Retina (tissue), 1 donor: ENCODE measurements at regions not wholly inside any gene's neighbourhood (a gene's known extent, or its start where the extent isn't known, plus 50 kb on each side); places are given as distances from the start of the nearest gene placed in this dataset.
A peak's percentile ranks its signal among the peaks of the same experiment; 100 is the strongest.

Experiments used
- DNase-seq: peaks from one replicate; pipeline ENCODE4 v3.0.0-alpha.2; 2016

- DNase-seq = no peak
Observed at GRCh38 chr15:62757535-62757934, 285.0 kb upstream of the TPM1 start.

DNA sequence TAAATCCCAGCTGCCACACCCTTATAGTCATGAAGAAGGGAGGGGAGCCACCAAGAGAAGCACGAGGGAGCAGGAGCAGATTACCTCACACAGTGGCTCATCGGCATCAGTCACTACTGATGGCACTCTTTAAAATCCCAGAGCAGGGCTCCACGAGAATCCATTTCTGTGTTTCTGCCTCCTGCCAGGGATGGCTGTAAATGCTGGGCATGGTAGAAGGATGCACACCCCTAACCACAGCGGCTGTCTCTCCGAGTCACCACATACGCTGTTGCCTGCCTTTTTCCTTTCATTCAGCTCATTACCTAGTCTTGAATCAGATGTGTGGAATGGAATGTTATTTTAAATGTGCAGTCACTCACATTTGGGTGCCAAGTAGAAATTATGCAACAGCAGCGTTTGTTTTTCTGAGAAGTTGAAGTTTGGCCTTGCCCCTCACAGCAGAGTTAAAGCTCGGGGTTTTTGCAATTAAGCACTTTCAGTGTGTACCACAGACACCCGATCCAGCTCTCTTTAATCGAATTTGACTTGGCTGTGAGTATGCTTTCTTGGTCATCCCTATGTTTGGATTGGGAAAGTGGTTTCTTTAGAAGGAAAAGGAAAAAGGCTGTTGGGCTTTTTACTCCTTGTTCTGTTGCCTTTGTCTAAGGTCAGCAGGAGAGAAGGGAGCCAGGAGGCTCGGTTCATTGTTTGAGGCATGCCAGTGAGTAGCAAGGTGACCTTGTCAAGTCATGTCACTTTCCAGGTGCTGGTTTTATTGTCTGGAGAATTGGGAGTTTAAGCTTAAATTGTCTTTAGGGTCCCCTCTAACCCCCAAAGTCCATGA, 284.2 kb upstream of the TPM1 start:
- peak; percentile 67 for DNase-seq

DNA sequence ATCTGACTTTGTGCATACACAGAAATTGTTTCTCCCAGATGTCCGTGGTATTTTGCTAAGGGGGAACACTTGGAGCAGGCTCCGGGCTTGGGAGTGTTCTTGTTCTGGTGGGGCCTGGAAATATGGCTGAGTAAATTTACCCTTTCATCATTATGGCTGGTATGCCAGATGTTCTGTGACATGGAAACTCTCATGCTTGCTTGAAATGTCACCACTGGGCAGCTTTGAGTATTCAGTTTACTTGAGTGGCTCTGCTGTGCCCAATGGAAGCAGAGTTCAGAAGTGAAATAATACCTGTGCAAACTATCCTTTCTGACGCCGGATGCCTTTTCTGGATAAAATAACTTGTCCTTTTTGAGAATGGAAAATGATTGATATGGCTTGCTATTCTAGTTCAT, 283.6 kb upstream of the TPM1 start:
- no peak for DNase-seq

GRCh38 chr15:62760538-62760937, 282.0 kb upstream of the TPM1 start:
- DNase-seq = no peak

- peak; percentile 5 for DNase-seq
Observed at GRCh38 chr15:62765916-62766315, 276.6 kb upstream of the TPM1 start.

GRCh38 chr15:62766599-62766998, 275.9 kb upstream of the TPM1 start:
- DNase-seq = no peak

DNA sequence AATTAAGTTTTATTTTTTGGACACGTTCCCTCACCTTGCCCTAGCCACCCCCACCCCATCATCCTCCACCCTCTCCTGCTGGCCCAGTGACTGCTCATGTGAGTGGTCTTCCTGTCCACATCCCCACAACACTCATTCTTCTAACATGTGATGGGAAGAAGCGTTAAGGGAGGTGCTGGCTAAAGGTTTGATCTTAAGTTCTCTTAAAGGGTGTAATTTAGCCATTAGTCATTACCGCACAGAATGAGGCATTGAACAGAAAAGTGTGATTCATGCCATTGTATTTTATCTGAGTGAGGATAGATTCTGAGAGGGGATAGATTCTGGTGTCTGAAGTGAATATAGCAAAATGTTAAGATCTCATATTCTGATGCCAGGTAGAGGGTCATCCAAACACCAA, 272.9 kb upstream of the TPM1 start:
- no peak for DNase-seq

- no peak for DNase-seq
Observed at GRCh38 chr15:62770111-62770660, 272.4 kb upstream of the TPM1 start.

GRCh38 chr15:62770752-62771151, 271.8 kb upstream of the TPM1 start:
- DNase-seq = no peak

DNA sequence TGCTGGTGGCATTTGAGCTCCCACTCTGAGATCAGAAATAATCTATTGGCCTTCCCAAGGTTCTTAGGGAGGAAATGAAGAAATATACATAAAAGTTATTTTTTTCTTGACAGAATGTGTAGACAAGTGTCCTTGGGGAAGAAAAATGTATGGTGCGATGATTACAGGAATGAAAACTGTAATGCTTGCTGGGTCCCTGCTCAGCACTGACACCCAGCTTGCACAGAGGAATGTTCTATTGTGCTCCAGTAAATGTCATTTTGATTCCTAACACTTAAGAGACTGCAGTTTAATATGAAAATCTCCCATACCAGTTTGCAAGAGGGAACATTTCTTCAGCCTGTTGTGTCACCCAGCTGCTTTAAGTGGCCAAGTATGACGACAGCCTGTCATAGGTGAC, 271.3 kb upstream of the TPM1 start:
- no peak for DNase-seq

DNA sequence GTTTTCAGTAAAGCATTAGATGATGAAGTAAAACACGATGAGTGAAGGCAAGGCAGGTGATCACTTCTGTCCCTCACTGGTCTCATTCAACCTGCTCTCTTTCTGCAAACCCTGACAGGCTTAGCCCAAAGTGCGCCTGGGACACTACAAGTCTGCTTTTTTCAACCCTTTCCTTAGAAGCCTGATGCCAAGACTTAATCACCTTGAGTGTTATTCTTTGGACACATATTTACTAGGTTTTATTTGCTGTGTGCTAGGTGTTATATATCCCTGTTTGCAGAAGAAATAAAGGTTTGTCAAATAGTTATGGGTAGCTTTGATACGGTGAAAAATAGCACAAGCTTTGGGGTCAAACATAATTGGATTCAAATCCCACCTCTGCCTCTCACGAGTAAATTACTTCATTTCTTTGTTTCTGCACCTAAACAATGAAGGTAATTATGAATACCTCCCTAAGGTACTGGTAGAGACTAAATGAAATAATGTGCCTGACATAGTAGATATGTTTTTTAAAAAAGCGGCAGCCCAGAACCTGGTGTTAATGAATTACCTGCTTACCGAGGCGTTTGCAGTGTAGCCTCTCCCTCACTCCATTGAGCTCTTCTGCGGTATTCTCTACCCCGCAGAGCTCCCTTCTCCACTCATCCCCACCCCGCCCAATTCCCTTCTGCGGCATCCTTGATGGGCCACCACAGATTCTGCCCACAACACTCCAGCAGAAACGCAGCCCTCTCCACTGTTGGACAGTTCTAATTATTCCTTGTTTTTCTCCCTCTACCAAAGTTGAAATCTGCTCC, 269.0 kb upstream of the TPM1 start:
- DNase-seq = no peak

- DNase-seq = no peak
Observed at GRCh38 chr15:62775932-62776331, 266.6 kb upstream of the TPM1 start.

GRCh38 chr15:62777671-62778070, 264.9 kb upstream of the TPM1 start:
- no peak for DNase-seq

DNA sequence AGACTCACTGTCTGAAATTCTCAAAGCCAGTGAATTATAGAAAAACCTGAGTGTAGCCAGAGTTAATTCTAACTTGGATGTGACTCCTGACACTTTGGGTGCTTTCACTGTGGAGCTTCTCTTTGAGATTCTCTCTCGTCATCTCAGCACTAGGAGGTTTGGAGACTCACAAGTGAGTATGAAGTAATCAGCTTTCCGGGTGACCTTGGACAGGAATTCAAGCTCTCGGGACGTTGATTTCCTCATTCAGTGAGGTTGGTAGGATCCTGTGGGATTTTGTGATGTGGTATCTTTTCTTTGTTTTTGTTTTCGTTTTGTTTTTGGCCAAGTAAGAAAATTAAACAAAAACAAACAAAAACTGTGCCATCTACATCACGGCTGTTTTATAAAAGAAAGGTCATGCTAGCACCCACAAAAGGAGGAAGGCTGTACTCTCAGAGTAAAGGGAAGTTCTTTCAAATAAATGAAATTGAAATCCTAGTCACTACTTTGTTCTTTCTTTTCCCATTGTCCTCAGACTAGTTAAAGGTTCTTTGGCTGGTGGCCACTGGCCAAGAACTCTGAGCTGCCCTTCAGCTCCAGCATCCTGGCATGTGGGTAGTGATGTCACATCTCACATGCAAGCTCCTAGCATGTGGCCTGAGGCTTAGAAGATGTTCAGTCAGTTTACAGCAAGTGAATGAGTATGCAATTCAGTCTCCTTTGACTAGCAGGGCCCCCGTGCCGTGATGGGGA, 263.3 kb upstream of the TPM1 start:
- DNase-seq = no peak

- DNase-seq = no peak
Observed at GRCh38 chr15:62779899-62780298, 262.6 kb upstream of the TPM1 start.

DNA sequence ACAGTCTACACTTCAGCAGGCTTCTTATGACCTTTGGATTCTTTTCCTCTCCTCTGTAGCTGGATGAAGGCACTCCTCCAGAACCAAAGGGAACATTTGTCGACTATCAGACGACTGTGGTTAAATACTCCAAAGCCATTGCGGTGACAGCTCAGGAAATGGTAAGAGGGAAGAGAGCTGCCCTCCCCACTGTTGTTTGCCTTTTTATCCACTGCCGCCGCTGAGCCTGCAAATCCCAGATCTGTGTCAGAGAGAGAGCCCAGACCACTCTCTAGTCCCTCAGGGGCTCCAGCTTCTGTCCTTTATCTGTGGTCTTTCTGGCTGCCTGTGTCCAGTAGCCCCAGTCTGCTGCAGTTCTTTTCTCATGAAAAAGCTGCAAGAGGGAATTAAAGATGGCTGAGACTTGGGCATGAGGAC, 261.5 kb upstream of the TPM1 start:
- no peak for DNase-seq

DNA sequence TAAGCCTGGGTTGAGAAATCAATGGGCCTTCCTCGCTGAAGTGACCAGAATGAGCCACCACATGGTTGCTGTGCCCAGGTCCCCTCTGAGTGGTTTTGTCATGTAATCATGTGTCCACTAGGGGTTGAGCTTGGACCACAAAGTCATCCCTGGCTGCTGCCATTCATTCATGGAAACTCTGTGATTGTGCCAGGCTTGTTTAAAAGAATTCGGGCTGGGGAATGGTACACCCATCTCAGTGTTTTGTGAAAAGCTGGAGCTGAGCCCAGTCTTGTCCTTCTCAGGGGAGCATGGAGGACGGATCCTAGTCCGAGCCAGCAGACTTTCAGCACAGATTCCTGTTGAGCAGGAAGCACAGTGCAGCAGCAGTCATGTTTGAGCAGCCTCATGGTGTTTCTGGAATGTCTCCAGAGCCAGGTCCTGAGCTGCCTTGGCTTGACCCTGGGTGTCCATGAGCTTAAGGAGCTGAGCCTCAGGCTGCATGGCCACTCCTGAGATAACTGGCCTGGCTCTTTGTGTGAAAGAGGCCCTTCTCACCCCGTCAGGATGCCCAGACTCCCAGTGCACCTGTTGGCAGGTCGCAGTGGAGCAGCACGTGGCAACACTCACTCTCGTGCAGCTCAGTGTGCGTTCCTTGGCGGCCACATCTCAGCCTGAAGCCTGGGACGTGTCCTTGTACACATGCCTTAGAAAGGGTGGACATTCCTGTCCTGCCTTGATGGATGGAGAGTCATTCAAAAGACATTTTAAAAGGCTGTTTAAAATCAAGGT, 260.3 kb upstream of the TPM1 start:
- DNase-seq = peak; percentile 72

DNA sequence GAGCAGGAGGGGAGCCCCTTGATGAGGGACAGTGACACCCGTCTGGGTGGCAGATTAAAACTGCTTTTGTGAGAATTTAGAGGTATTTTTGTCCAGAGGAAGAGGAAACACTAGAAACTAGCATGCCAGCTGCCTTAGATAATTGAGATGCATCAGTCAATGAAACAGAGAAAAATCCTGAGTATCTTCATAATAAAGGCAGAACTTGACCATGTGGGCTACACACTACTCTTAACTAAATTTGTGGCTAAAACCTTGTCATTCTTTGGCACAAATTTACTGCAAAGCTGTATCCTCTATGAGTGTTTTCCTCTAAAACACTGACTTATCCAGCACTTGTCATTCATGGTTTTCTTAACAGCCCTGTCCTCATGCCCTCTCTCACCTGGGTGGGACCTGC, 259.7 kb upstream of the TPM1 start:
- no peak for DNase-seq

DNA sequence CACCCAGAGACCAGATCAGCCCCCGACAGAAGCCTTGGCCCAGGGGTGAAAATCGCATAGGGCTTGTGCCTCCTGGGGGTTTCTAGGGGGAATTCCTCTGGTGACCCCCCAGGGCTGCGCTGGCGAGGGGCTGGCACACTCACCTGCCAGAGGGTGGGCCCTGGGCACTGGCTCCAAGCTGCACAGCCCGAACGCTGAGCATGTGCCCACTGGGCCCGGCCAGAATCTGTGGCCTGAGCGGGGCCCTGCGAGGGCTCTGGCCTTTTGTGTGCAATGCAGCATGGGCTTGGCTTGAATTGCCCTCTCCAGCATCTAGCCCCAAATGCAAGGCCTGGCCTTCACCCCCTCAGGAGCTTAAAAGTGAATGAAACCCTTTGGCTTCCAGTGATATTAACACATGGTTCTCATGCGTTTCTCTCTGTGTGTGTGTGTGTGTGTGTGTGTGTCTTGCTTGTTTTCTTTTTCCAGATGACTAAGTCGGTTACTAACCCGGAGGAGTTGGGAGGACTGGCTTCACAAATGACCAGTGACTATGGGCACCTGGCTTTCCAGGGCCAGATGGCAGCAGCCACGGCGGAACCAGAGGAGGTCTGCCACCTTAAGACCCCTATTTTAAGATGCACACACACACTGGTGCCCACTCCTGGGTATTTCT, 259.1 kb upstream of the TPM1 start:
- DNase-seq = no peak

DNA sequence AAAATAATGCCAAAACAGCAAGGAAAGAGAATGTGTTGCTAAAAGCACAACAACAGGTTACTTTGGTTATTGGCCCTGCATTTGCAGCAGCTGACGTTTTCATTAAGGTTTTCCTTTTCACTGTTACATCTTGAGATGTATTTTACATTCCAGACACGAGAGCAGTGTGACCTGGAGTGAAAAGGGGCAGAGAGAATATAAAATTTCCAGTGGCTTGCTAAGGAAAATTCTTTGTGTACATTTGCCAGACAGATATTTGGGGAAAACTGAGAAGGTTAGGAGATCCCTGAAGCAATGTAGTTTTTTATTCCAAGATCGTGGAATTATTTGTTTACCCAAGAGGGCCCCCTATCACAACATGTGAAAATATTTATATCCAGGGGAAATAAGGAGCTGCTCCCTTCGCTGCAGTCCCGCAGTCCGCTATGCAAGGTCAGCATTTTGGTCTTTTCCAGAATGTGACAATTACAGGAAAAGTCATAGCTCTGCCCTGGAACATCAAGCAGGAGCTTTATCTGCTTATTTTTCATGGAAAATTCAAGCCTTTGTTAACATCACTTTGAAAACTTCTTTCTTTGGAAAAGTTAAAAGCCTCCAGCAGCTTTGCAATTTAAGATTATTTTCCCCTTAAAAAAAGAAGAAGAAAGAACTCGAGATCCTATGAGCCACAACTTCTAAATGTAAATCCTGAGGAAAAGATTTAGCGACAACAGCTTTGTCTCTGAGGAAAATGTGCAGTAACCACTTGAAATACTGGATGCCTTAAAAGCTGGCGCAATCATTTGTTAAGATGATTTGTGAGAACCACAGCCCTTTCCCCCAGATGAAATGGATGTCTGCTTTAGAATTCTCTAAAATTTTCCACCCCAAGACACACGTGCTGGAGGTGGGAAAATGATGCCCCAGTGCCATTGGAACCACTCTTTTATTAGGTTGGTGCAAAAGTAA, 256.4 kb upstream of the TPM1 start:
- no peak for DNase-seq

GRCh38 chr15:62787401-62787800, 255.1 kb upstream of the TPM1 start:
- no peak for DNase-seq
